ENCODE measurements at regions not wholly inside any gene's neighbourhood (a gene's known extent, or its start where the extent isn't known, plus 50 kb on each side); places are given as distances from the start of the nearest gene placed in this dataset.

- H3K4me2 ChIP-seq: no peak overlapping the region
- POLR2A ChIA-PET: no interaction called here
- H3K9me3 ChIP-seq: no peaks in the 10 kb centered on the region
- H2AFZ ChIP-seq (ENCODE audit: low read depth): no peak overlapping the region
- no peak overlapping the region for H3K9ac ChIP-seq
- H3K9me2 ChIP-seq: no peaks in the 10 kb centered on the region
- no peak overlapping the region for H3K4me3 ChIP-seq (ENCODE audit: low read depth in 2 of 2, low read length in 1 of 2)
- H4K20me1 ChIP-seq (ENCODE audit: insufficient read depth): no peaks in the 10 kb centered on the region
- H3K27me3 ChIP-seq (ENCODE audit: insufficient read depth): no peaks in the 10 kb centered on the region
- DNase-seq: no peak
- TF ChIP-seq TCF12 (IDR thresholded peaks at IDR 0.05) (no peak), ELF1 (IDR thresholded peaks at IDR 0.05) (no peak)
- no peaks in the 10 kb centered on the region for H3F3A ChIP-seq (replicated peaks; ENCODE audit: insufficient read depth)
- CTCF ChIA-PET: no interaction called here
- H3K79me2 ChIP-seq (ENCODE audit: insufficient read depth): no peaks in the 10 kb centered on the region
- H3K27ac ChIP-seq (ENCODE audit: low read depth in 2 of 2, low read length in 1 of 2): no peak overlapping the region
- H3K4me1 ChIP-seq (ENCODE audit: control insufficient read depth in 1 of 2, insufficient read depth in 2 of 2, low read depth in 1 of 2, low read length in 1 of 2): no peaks in the 10 kb centered on the region
- H3K36me3 ChIP-seq (replicated peaks in 1 of 2; ENCODE audit: control insufficient read depth in 1 of 2, insufficient read depth in 2 of 2, low read length in 1 of 2): no peaks in the 10 kb centered on the region
- WGBS (ENCODE audit: low lambda C conversion rate): 38% methylated on average over 4 of the region's 4 CpGs
These were observed 973.2 kb downstream of the NCAM2 start for GRCh38 chr21:21971384-21971783.

GRCh38 chr21:21973806-21974205 is 975.6 kb downstream of the NCAM2 start:
- Histone ChIP-seq H3K27ac (ENCODE audit: low read depth in 2 of 2, low read length in 1 of 2) (no peak overlapping the region), H3K36me3 (replicated peaks in 1 of 2; ENCODE audit: control insufficient read depth in 1 of 2, insufficient read depth in 2 of 2, low read length in 1 of 2) (no peaks in the 10 kb centered on the region), H3K9ac (no peak overlapping the region), H2AFZ (ENCODE audit: low read depth) (no peak overlapping the region), H3K9me3 (no peaks in the 10 kb centered on the region), H3K9me2 (no peaks in the 10 kb centered on the region), H4K20me1 (ENCODE audit: insufficient read depth) (no peaks in the 10 kb centered on the region), H3K79me2 (ENCODE audit: insufficient read depth) (no peaks in the 10 kb centered on the region), H3K4me3 (ENCODE audit: low read depth in 2 of 2, low read length in 1 of 2) (no peak overlapping the region), H3K27me3 (ENCODE audit: insufficient read depth) (no peaks in the 10 kb centered on the region), H3F3A (replicated peaks; ENCODE audit: insufficient read depth) (no peaks in the 10 kb centered on the region), H3K4me2 (no peak overlapping the region), H3K4me1 (ENCODE audit: control insufficient read depth in 1 of 2, insufficient read depth in 2 of 2, low read depth in 1 of 2, low read length in 1 of 2) (no peaks in the 10 kb centered on the region)
- CTCF ChIA-PET: no interaction called here
- TF ChIP-seq NRF1 (IDR thresholded peaks at IDR 0.05; ENCODE audit: low read depth, low read length) (no peak), MXI1 (IDR thresholded peaks at IDR 0.05; ENCODE audit: low read depth, low read length) (no peak), RFX5 (IDR thresholded peaks at IDR 0.05; ENCODE audit: low read length) (no peak), USF1 (IDR thresholded peaks at IDR 0.05; ENCODE audit: borderline replicate concordance, low read depth) (no peak), REST (IDR thresholded peaks at IDR 0.05; ENCODE audit: low read depth, low read length) (no peak), TCF12 (IDR thresholded peaks at IDR 0.05) (no peak), USF2 (IDR thresholded peaks at IDR 0.05; ENCODE audit: borderline replicate concordance, low read depth, low read length) (no peak), CTCF (IDR thresholded peaks at IDR 0.05) (no peak), FOXJ3 (CRISPR knock-in tag; IDR thresholded peaks at IDR 0.05) (no peak), EZH2phosphoT487 (IDR thresholded peaks at IDR 0.05; ENCODE audit: borderline replicate concordance, low read depth) (no peak), IRF3 (IDR thresholded peaks at IDR 0.05; ENCODE audit: low read depth, low read length) (no peak), GABPA (IDR thresholded peaks at IDR 0.05; ENCODE audit: low read depth) (no peak), RAD21 (IDR thresholded peaks at IDR 0.05; ENCODE audit: low read length) (no peak)
- WGBS (ENCODE audit: low lambda C conversion rate): 61% methylated on average over 5 of the region's 5 CpGs
- no peak for DNase-seq
- POLR2A ChIA-PET: no interaction called here

All from SK-N-SH (cell line).